GM18507 (cell line): ENCODE measurements at regions not wholly inside any gene's neighbourhood (a gene's known extent, or its start where the extent isn't known, plus 50 kb on each side); places are given as distances from the start of the nearest gene placed in this dataset.

ENCODE experiments used
- DNase-seq: peaks from one replicate; pipeline ENCODE4 v3.0.0; 2011; ENCODE audit warnings: low read depth; ENCODE audit not compliant: insufficient read length; ENCODE audit errors: extremely low spot score
- FAIRE-seq: peaks from 2 replicates; lab custom pipeline; 2011; peaks lifted over from hg19 to GRCh38; lab: Jason Lieb, UNC

DNA sequence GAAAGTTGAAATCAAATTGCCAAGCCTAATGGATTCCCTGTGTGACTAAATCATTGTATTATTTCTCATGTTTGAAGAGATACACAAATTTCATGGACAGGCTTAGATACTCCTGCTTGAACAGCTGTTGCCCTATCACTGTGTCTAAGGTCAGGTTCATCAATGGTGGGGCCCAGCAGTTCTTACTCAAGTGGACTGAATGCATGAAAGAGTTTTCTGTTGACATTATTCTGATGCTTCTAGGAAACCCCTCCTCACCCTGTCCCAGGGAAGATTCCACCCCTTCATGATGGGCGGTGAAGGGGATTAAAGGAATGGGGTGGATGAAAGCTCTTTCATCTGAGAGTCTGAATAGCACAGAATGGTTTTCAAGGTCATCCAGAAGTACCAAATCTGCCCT, 148.8 kb downstream of the INO80D start:
- FAIRE-seq (no peak), DNase-seq (no peak)

DNA sequence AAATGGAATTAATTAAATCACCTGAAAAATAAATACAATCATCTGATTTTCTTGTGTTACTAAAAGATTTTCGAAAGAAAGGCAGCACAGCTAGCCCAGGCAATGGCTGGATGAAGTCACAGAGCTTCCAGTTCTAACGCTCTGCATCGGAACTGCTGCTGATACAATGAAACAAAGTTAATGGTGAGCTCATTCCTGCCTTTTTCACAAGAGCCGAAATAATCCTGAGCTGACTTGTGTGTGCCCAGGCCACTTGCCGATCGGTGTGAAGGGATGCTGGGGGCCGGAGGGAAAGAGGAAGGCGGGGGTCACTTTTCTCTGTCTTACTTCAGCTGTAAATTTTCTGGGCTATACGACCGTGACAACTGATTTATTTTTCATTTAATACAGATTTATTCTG, 149.5 kb downstream of the INO80D start:
- no peak for FAIRE-seq

GRCh38 chr2:205934443-205934842, 151.5 kb downstream of the INO80D start:
- FAIRE-seq, result no peak
- DNase-seq, result no peak

More for the DNA sequence above, 149.5 kb downstream of the INO80D start:
- DNase-seq, result no peak

DNA sequence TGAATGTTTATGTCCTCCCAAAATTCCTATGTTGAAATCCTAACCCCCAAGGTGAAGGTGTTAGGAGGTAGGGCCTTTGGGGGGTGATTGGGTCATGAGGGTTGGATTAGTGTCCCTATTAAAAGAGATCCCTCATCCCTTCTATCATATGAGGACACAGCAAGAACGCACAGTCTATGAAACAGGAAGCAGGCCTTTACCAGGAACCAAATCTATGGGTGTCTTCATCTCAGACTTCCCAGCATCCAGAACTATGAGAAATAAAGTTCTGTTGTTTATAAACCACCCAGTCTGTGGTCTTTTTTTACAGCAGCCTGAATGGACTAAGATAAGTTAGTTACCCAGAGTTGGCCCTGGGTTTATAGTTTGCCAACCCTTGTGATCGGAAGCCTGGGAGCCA, 153.1 kb downstream of the INO80D start:
- FAIRE-seq (no peak), DNase-seq (no peak)

DNA sequence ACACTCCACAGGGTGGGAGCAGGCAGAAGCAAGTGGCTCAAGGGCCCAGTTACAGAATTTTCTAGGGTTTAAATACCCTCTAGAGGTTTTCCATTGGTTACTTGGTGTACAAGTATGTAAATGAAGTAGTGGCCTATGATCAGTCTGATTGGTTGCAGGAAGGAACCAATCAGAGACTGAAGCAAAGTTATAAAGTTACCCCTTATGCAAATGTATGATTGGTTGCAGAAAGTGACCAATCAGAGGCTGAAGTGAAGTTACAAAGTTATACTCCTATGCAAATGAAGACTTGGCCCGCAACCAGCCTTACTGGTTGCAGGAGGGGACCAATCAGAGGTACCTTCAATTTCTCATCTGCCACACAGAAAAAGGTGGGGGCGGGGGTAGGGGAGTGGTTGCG, 154.6 kb downstream of the INO80D start:
- DNase-seq (no peak), FAIRE-seq (no peak)

GRCh38 chr2:205930209-205930608, 155.8 kb downstream of the INO80D start:
- DNase-seq, result no peak
- no peak for FAIRE-seq

GRCh38 chr2:205929246-205929942, 156.6 kb downstream of the INO80D start:
- no peak for DNase-seq
- no peak for FAIRE-seq

DNA sequence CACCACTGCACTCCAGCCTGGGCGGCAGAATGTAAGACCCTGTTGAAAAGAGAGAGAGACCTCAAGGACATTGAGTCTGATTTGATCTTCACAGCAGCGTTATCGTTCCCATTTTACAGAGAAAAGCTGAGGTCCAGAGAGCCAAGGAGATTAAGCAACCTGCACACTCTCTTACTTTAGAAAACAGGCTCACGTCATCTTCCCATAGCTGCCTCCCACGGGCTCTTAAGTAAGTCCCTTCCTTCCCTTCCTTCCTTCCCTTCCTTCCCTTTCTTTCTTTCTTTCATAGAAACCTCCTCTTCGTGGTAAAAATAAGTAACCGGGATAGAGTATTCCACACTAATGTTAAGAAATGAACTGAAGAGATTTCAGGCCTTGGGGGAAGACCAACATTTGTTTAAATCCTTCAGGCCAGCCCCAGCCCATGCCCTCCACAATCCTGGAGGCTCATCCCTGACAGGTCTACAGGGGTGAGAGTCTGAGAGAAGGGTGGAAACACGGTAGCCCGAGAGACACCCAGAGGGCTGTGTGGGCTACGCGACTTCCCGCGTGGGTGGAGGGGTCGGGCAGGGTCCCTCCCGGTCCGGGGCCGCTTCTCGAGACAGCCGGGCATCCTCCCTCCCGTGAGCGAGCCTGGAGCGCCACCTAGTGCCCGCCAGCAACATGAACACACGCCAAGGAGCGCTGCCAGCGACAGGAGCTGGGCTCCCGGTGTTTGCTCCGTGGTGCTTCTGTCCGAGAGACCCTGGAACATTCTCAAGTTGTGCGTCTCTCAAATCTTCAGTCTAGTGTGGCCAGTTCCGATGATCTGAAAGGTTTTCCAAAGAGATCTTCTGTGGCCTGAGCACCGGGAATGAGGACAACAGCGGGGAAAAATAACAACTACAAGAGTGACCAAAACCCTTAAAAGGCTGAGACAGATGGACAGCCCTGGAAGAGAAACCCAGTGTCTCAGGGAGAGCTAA, 160.3 kb downstream of the INO80D start:
- DNase-seq, result peak; percentile 42
- FAIRE-seq, result peak; percentile 38

DNA sequence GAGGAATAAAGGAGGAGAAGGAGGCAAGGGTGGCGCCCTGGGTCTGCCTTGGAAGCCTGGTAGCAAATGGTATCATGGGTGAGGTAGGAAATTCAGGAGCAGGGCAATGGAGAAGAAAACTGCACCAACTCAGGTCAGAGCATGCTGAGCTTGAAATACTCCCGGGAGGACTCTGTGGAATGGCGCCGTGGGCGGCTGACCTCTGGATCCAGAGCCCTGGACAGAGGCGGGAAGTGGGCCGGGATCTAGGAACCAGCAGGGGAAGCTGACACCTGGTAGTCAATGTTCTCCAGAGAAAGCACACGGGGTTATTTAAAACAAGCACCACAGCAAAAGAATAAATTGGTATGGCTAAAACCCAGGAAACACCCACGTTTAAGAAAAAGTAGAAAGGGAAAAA, 161.3 kb downstream of the INO80D start:
- DNase-seq (no peak), FAIRE-seq (no peak)

DNA sequence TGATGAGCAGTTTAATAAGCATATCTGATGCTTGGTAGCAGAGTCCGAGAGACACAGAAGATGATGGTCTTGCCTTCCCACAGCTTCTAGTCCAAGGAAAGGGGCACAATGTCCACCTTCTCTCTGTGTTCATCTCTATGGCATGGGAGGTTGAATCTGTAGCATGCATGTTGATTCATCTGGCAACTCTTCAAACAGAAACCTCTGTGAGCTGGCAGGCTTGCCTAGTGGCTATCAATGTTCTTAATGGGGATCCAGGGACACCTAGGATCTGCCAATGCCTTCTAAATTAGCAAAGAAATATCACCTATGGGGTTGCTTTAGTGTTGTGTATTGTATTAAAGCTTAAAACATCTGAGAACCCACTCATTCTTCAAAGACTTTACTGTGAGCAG, 170.8 kb downstream of the INO80D start:
- FAIRE-seq, result no peak

DNA sequence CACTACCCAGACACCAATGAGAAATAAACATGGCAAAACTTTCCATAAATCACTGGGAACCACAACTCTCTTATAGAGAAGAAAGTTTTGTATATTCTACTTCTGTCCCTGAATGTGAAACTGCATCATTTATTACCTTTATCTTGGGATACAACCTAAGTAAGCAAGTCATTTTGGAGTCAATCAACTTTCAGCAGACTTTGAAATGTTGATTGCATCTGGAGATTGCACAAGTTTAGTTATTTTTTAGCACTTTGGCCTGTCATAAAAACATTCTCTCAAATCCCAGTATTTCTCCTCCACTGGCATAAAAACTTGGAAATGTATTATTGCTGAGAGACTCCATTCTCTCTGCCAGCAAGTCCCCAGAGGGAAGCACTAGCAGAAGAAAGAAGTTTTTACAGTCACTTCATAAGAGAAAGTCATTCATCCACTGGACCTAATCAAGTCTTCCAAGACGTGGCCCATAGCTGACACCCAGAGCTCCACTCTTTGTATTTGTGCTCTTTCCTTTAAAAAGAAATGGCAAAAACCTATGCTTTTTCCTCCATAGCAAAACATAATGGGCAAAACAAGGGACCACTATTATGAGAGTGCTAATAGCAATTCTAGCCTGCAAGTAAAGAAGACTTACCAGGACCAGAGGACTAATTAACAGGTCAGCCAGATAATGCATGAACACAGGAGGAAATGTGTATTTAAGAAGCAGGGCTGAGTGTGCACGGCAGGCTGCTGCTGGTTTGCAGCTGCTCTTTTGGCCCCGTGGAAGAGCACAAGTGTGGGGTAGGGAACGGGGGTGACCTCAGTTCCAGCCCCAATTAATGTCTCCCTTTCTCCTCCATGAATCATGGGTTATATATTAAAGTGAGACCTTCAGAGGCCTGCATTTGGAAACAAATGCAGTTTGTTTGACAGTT, 171.5 kb downstream of the INO80D start:
- FAIRE-seq (no peak), DNase-seq (no peak)

More for the DNA sequence above, 170.8 kb downstream of the INO80D start:
- no peak for DNase-seq

DNA sequence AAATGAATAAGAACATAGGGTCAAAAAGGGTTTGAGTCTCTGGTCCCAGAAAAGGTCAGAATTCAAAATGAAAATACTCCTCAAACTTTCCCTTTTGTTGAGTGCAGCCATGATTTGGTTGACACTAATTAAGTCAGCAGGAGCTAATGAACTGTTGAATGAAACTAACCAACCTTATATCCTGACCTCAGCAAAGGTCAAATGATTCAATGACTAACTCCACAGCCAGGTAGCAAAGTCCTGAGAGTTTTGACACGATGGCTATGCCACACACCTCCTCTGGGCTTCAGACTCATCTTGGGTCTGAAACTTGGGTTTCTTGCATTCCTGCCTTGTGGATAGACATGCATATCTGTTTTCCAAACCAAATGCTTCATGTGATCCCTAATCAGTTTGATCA, 172.3 kb downstream of the INO80D start:
- no peak for FAIRE-seq
- no peak for DNase-seq

- DNase-seq (no peak), FAIRE-seq (no peak)
Observed at GRCh38 chr2:205911306-205911705, 174.7 kb downstream of the INO80D start.

GRCh38 chr2:205909184-205909572, 176.8 kb downstream of the INO80D start:
- DNase-seq (no peak), FAIRE-seq (no peak)

- DNase-seq (no peak), FAIRE-seq (no peak)
Observed at GRCh38 chr2:205908212-205909183, 177.5 kb downstream of the INO80D start.

DNA sequence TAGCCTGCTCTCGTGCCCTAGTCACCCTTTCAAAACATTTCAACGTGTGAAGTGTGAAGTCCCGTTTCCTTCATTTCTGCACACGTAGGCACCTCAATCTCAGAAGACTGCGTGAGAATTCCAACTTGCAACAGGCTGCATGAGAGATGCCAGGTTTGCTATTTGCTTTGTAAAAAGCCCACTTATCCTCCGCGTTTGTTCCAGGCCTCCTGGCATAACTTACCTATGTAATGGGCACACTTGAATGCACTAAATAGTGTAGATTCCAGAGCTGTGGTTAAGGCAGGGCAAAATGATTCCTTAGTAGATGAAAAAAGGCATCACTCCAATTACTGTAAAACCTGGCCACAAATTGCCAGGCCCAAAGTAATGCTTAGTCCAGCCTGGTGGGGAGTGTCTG, 179.6 kb downstream of the INO80D start:
- no peak for DNase-seq
- FAIRE-seq, result no peak

- no peak for FAIRE-seq
- DNase-seq, result no peak
Observed at GRCh38 chr2:205905576-205905975, 180.4 kb downstream of the INO80D start.

DNA sequence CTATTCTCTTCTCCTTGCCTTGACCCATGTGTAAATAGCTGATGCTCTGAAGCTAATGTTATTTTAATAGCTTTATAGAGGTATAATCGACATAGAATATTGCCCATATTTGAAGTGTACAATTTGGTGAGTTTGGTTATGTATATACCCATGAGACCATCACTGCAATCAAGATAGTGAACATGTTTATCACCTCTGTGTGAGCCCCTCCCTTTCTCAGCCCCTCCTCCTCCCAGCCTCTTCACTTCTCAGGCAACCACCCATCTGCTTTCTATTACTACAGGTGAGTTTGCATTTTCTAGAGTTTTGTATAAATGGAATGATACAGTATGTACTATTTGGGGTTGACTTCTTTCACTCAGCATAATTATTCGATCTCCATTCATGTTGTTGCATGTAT, 181.1 kb downstream of the INO80D start:
- DNase-seq (no peak), FAIRE-seq (no peak)
